ENCODE measurements at regions not wholly inside any gene's neighbourhood (a gene's known extent, or its start where the extent isn't known, plus 50 kb on each side); places are given as distances from the start of the nearest gene placed in this dataset.

GRCh38 chr2:45180779-45181178, 171.5 kb upstream of the SIX2 start:
- TF ChIP-seq POLR2A (IDR thresholded peaks at IDR 0.05) (no peak), CTCF (IDR thresholded peaks at IDR 0.05) (no peak)
